Choroid plexus epithelial cell (primary cell): ENCODE measurements at regions not wholly inside any gene's neighbourhood (a gene's known extent, or its start where the extent isn't known, plus 50 kb on each side); places are given as distances from the start of the nearest gene placed in this dataset.
"Not testable (repeated sequence)": the region's sequence is repeated elsewhere in the genome, so short reads cannot be mapped to it uniquely, and the experiment has no call there.

Source experiments
- DNase-seq: peaks from one replicate; pipeline ENCODE4 v3.0.0-alpha.2; 2010; ENCODE audit warnings: low read depth
- H3K4me3 ChIP-seq: 2 replicates; pipeline ENCODE4 v1.5.1; 2011; ENCODE audit warnings: low read depth, mild to moderate bottlenecking, control low read depth, low read length, moderate library complexity
- TF ChIP-seq, protein P1 (sequence below): conservative IDR thresholded peaks from 2 replicates; pipeline ENCODE4 v1.5.1; 2011; ENCODE audit warnings: low read depth, mild to moderate bottlenecking, control low read depth, inconsistent platforms, low read length, moderate library complexity

DNA sequence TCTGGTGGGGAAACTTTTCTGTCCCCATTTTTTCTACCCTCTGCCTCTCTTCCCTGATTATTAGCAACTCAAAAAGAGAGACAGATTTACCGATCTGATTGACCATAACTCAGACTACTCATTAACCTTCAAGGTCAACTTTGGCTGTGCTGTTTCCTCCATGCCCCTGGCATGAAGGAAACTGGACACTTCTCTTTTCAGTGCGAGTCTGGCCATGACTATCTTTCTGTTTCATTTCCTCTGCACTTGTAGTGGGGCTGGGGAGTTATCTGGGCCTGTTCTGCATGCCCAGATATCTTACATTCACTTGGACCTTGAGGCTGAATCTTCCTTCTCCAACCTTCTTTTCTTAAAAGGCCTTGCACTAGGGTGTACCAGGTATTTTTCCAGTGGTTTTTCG is 76.9 kb upstream of the SLCO2A1 start:
- DNase-seq, result no peak
- TF ChIP-seq, protein P1, sequence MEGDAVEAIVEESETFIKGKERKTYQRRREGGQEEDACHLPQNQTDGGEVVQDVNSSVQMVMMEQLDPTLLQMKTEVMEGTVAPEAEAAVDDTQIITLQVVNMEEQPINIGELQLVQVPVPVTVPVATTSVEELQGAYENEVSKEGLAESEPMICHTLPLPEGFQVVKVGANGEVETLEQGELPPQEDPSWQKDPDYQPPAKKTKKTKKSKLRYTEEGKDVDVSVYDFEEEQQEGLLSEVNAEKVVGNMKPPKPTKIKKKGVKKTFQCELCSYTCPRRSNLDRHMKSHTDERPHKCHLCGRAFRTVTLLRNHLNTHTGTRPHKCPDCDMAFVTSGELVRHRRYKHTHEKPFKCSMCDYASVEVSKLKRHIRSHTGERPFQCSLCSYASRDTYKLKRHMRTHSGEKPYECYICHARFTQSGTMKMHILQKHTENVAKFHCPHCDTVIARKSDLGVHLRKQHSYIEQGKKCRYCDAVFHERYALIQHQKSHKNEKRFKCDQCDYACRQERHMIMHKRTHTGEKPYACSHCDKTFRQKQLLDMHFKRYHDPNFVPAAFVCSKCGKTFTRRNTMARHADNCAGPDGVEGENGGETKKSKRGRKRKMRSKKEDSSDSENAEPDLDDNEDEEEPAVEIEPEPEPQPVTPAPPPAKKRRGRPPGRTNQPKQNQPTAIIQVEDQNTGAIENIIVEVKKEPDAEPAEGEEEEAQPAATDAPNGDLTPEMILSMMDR, result no peak
- H3K4me3 ChIP-seq, result no peak overlapping the region

GRCh38 chr3:134105876-134106556 is 76.3 kb upstream of the SLCO2A1 start:
- TF ChIP-seq, protein P1, result no peak
- H3K4me3 ChIP-seq, result no peak overlapping the region
- no peak for DNase-seq

DNA sequence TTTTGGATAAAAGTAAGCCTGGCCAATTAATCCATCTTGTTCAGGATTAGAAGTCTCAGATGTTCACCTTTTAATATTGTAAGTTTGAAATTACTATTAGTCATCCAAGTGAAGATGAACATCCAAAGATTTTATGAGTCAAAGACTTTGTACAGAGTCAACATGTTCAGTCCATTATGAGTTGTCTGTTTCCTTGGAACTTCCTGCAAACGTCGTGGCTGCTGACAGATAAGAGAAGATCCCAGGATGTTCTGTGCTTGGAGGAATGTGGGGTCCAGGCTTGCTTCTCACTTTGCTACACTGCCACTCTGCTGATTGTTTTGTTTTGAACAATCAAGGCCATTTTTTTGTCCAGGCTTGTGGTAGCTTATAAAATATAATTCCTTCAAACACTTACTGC is 74.3 kb upstream of the SLCO2A1 start:
- H3K4me3 ChIP-seq, result no peak overlapping the region
- peak; percentile 17 for DNase-seq
- TF ChIP-seq, protein P1, result no peak

- H3K4me3 ChIP-seq, result no peak overlapping the region
- DNase-seq, result no peak
- TF ChIP-seq, protein P1, result no peak
These were observed 73.7 kb upstream of the SLCO2A1 start for GRCh38 chr3:134103470-134103869.

DNA sequence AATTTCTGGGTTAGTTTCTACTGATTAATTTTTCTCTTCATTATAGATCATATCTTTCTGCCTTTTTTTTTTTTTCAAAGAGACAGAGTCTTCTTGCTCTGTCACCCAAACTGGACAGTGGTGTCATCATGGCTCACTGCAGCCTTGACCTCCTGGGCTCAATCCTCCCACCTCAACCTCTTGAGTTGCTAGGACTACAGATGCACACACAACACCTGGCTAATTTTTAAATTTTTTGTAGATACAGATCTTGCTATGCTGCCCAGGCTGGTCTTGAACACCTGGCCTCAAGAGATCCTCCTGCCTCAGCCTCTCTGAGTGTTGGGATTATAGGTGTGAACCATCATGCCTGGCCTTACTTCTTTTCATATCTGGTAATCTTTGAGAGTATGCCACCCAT is 73.3 kb upstream of the SLCO2A1 start:
- DNase-seq, result no peak
- no peak overlapping the region for H3K4me3 ChIP-seq
- TF ChIP-seq, protein P1, result no peak

GRCh38 chr3:134096214-134096613 is 66.5 kb upstream of the SLCO2A1 start:
- not testable (repeated sequence) for DNase-seq, H3K4me3 ChIP-seq

GRCh38 chr3:134095005-134095404 is 65.3 kb upstream of the SLCO2A1 start:
- no peak overlapping the region for H3K4me3 ChIP-seq
- DNase-seq, result no peak
- TF ChIP-seq, protein P1, result no peak
